ENCODE measurements at regions not wholly inside any gene's neighbourhood (a gene's known extent, or its start where the extent isn't known, plus 50 kb on each side); places are given as distances from the start of the nearest gene placed in this dataset.
"Not testable (repeated sequence)": the region's sequence is repeated elsewhere in the genome, so short reads cannot be mapped to it uniquely, and the experiment has no call there.

DNA sequence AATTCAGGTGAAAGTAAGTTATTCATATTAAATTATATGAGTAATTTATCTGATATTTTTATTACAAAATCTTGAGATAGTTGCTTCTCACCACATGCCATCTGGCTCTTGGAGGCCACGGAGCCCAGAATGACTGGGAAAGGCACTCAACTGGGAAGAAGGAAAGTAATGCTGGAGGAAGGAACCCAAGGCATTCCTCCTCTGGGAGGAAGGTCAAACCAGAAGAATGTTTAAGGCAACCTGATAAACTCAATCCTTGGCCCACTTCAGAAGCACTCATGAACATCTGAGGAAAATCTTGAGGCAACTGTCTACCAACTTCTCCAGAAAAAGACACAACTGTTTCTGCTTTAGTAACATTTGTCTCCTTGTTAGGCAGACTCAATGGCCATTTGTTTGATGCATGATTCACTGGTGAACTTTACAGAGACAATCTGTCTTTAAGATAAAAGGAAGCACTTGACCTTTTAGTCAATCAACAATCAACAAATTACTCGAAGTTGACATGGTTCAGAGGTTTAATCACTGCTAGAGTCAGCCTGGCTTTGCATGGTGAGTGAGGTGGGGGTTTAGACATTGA, 261.4 kb upstream of the MME start:
- Histone ChIP-seq H2BK120ac (ENCODE audit: low read depth, low read length) (no peak overlapping the region), H3K4me3 (ENCODE audit: low read length in 2 of 2) (no peak overlapping the region), H2BK12ac (ENCODE audit: low read length) (no peak overlapping the region), H3K14ac (ENCODE audit: low read length) (no peak overlapping the region), H3K9me3 (replicated peaks in 1 of 2; ENCODE audit: control insufficient read depth in 2 of 2, insufficient read depth in 1 of 2, low read depth in 1 of 2, low read length in 2 of 2) (no peaks in the 10 kb centered on the region), H3K4me1 (ENCODE audit: control insufficient read depth in 2 of 2, insufficient read depth in 1 of 2, low read depth in 1 of 2, low read length in 2 of 2) (no peaks in the 10 kb centered on the region), H2AFZ (ENCODE audit: low read length) (no peak overlapping the region), H4K8ac (ENCODE audit: low read depth, low read length) (no peak overlapping the region), H3K36me3 (replicated peaks in 1 of 2; ENCODE audit: control insufficient read depth in 2 of 2, insufficient read depth in 2 of 2, low read length in 2 of 2) (no peaks in the 10 kb centered on the region), H4K91ac (ENCODE audit: low read depth, low read length, poor library complexity) (no peak overlapping the region), H3K4me2 (ENCODE audit: insufficient read depth, low read length, poor library complexity, severe bottlenecking) (no peak overlapping the region), H3K27ac (replicated peaks; ENCODE audit: low read length) (no peak overlapping the region), H3K9ac (ENCODE audit: low read depth, low read length, poor library complexity) (no peak overlapping the region), H2BK15ac (ENCODE audit: low read length) (no peak overlapping the region), H3K79me1 (ENCODE audit: low read depth, low read length) (no peaks in the 10 kb centered on the region), H2AK5ac (ENCODE audit: low read depth, low read length) (no peak overlapping the region), H3K4ac (ENCODE audit: low read length) (no peak overlapping the region), H2BK5ac (ENCODE audit: low read length) (no peak overlapping the region), H3K18ac (ENCODE audit: low read length) (no peak overlapping the region), H3K27me3 (ENCODE audit: control insufficient read depth in 3 of 3, insufficient read depth in 3 of 3, low read depth in 1 of 3, low read length in 3 of 3) (no peaks in the 10 kb centered on the region), H3K23ac (ENCODE audit: low read depth, low read length, poor library complexity) (no peak overlapping the region)
- DNase-seq (ENCODE audit: low spot score): no peak
- WGBS, 2 donors (ENCODE audit: extremely low coverage in 2 of 2, insufficient read length in 2 of 2, insufficient replicate concordance in 1 of 2): no CpG with 5 or more reads among the region's 2 CpGs

DNA sequence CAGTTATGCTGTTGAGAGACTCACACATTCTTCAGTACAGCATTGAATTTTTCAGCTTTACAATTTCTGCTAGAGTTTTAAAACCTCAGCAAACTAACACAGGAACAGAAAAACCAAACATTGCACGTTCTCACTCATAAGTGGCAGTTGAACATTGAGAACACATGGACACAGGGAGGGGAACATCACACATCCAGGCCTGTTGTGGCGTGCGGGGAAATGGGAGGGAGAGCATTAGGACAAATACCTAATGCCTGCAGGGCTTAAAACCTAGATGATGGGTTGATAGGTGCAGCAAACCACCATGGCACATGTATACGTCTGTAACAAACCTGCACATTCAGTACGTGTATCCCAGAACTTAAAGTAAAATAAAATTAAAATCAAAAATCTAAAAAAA, 270.1 kb upstream of the MME start:
- not testable (repeated sequence) for H2AK5ac ChIP-seq (ENCODE audit: low read depth, low read length); H3K4me2 ChIP-seq (ENCODE audit: insufficient read depth, low read length, poor library complexity, severe bottlenecking); H3K4me1 ChIP-seq (ENCODE audit: control insufficient read depth in 2 of 2, insufficient read depth in 1 of 2, low read depth in 1 of 2, low read length in 2 of 2); H3K23ac ChIP-seq (ENCODE audit: low read depth, low read length, poor library complexity); H3K4me3 ChIP-seq (ENCODE audit: low read length in 2 of 2); H3K27ac ChIP-seq (replicated peaks; ENCODE audit: low read length); H2BK120ac ChIP-seq (ENCODE audit: low read depth, low read length); H3K79me1 ChIP-seq (ENCODE audit: low read depth, low read length); H2BK15ac ChIP-seq (ENCODE audit: low read length); H4K91ac ChIP-seq (ENCODE audit: low read depth, low read length, poor library complexity); H2BK5ac ChIP-seq (ENCODE audit: low read length); H4K8ac ChIP-seq (ENCODE audit: low read depth, low read length); H2BK12ac ChIP-seq (ENCODE audit: low read length); H3K27me3 ChIP-seq (ENCODE audit: control insufficient read depth in 3 of 3, insufficient read depth in 3 of 3, low read depth in 1 of 3, low read length in 3 of 3); H3K9ac ChIP-seq (ENCODE audit: low read depth, low read length, poor library complexity); DNase-seq (ENCODE audit: low spot score); H2AFZ ChIP-seq (ENCODE audit: low read length); H3K18ac ChIP-seq (ENCODE audit: low read length); H3K9me3 ChIP-seq (replicated peaks in 1 of 2; ENCODE audit: control insufficient read depth in 2 of 2, insufficient read depth in 1 of 2, low read depth in 1 of 2, low read length in 2 of 2); H3K36me3 ChIP-seq (replicated peaks in 1 of 2; ENCODE audit: control insufficient read depth in 2 of 2, insufficient read depth in 2 of 2, low read length in 2 of 2); H3K4ac ChIP-seq (ENCODE audit: low read length); H3K14ac ChIP-seq (ENCODE audit: low read length)
- no CpG with 5 or more reads among the region's 5 CpGs for WGBS, 2 donors (ENCODE audit: extremely low coverage in 2 of 2, insufficient read length in 2 of 2, insufficient replicate concordance in 1 of 2)

DNA sequence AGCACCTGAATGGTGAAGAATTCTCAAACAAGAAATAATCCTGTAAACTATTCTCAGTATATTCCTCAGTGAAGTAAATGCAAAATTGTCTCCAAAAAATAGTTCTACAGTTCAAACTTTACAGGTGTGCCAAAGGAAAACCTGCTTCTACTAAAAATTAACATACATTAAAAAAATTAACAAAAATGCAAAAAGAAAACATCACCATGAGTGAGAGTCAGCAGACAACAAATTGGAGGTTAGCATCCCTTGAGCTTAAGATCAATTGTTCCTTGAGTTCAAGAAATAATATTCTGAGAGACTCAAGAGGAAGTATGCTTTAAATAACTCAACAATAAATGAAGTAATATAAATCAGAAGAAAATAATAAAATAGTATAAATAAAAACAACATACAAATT, 278.4 kb upstream of the MME start:
- no peak overlapping the region for H3K4me3 ChIP-seq (ENCODE audit: low read length in 2 of 2)
- H2AK5ac ChIP-seq (ENCODE audit: low read depth, low read length): no peak overlapping the region
- no peaks in the 10 kb centered on the region for H3K36me3 ChIP-seq (replicated peaks in 1 of 2; ENCODE audit: control insufficient read depth in 2 of 2, insufficient read depth in 2 of 2, low read length in 2 of 2)
- H4K8ac ChIP-seq (ENCODE audit: low read depth, low read length): no peak overlapping the region
- no peak overlapping the region for H2BK120ac ChIP-seq (ENCODE audit: low read depth, low read length)
- H3K9ac ChIP-seq (ENCODE audit: low read depth, low read length, poor library complexity): no peak overlapping the region
- H2AFZ ChIP-seq (ENCODE audit: low read length): no peak overlapping the region
- H3K23ac ChIP-seq (ENCODE audit: low read depth, low read length, poor library complexity): no peak overlapping the region
- H2BK15ac ChIP-seq (ENCODE audit: low read length): no peak overlapping the region
- no peak overlapping the region for H3K4ac ChIP-seq (ENCODE audit: low read length)
- no peak overlapping the region for H2BK12ac ChIP-seq (ENCODE audit: low read length)
- no peak overlapping the region for H3K14ac ChIP-seq (ENCODE audit: low read length)
- no peak for DNase-seq (ENCODE audit: low spot score)
- no peak overlapping the region for H3K27ac ChIP-seq (replicated peaks; ENCODE audit: low read length)
- no peaks in the 10 kb centered on the region for H3K27me3 ChIP-seq (ENCODE audit: control insufficient read depth in 3 of 3, insufficient read depth in 3 of 3, low read depth in 1 of 3, low read length in 3 of 3)
- no peaks in the 10 kb centered on the region for H3K4me1 ChIP-seq (ENCODE audit: control insufficient read depth in 2 of 2, insufficient read depth in 1 of 2, low read depth in 1 of 2, low read length in 2 of 2)
- no peak overlapping the region for H4K91ac ChIP-seq (ENCODE audit: low read depth, low read length, poor library complexity)
- no peak overlapping the region for H3K4me2 ChIP-seq (ENCODE audit: insufficient read depth, low read length, poor library complexity, severe bottlenecking)
- no peak overlapping the region for H3K18ac ChIP-seq (ENCODE audit: low read length)
- H3K79me1 ChIP-seq (ENCODE audit: low read depth, low read length): no peaks in the 10 kb centered on the region
- no peaks in the 10 kb centered on the region for H3K9me3 ChIP-seq (replicated peaks in 1 of 2; ENCODE audit: control insufficient read depth in 2 of 2, insufficient read depth in 1 of 2, low read depth in 1 of 2, low read length in 2 of 2)
- H2BK5ac ChIP-seq (ENCODE audit: low read length): no peak overlapping the region

DNA sequence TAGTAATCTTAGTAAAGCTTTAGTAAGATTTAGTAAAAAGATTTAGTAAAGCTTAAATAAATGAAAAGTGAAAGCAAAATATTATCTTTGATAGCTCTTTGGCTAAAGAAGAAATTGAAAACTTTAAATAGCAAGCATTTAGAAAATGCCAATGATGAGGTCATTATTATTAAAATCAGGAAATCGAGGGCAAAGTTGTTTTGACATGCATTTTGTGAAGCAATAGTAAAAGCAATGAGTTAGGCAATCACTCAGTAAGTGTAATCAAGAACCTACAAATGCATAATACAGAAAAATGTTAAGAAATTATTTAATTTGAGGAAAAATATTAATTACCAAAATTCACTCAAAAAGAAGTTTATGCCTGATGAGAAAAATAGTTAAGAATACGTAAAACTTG, 280.3 kb upstream of the MME start:
- no peak for DNase-seq (ENCODE audit: low spot score)
- Histone ChIP-seq H2BK120ac (ENCODE audit: low read depth, low read length) (no peak overlapping the region), H2AFZ (ENCODE audit: low read length) (no peak overlapping the region), H3K18ac (ENCODE audit: low read length) (no peak overlapping the region), H3K27me3 (ENCODE audit: control insufficient read depth in 3 of 3, insufficient read depth in 3 of 3, low read depth in 1 of 3, low read length in 3 of 3) (no peaks in the 10 kb centered on the region), H3K79me1 (ENCODE audit: low read depth, low read length) (no peaks in the 10 kb centered on the region), H3K4me1 (ENCODE audit: control insufficient read depth in 2 of 2, insufficient read depth in 1 of 2, low read depth in 1 of 2, low read length in 2 of 2) (peaks cover 0 to 2% of the 10 kb centered on the region in 2 donors), H3K4me3 (ENCODE audit: low read length in 2 of 2) (no peak overlapping the region), H2BK12ac (ENCODE audit: low read length) (no peak overlapping the region), H3K27ac (replicated peaks; ENCODE audit: low read length) (no peak overlapping the region), H4K8ac (ENCODE audit: low read depth, low read length) (no peak overlapping the region), H3K14ac (ENCODE audit: low read length) (no peak overlapping the region), H3K4ac (ENCODE audit: low read length) (no peak overlapping the region), H2BK15ac (ENCODE audit: low read length) (no peak overlapping the region), H3K4me2 (ENCODE audit: insufficient read depth, low read length, poor library complexity, severe bottlenecking) (no peak overlapping the region), H3K23ac (ENCODE audit: low read depth, low read length, poor library complexity) (no peak overlapping the region), H3K9me3 (replicated peaks in 1 of 2; ENCODE audit: control insufficient read depth in 2 of 2, insufficient read depth in 1 of 2, low read depth in 1 of 2, low read length in 2 of 2) (no peaks in the 10 kb centered on the region), H3K9ac (ENCODE audit: low read depth, low read length, poor library complexity) (no peak overlapping the region), H2AK5ac (ENCODE audit: low read depth, low read length) (no peak overlapping the region), H3K36me3 (replicated peaks in 1 of 2; ENCODE audit: control insufficient read depth in 2 of 2, insufficient read depth in 2 of 2, low read length in 2 of 2) (no peaks in the 10 kb centered on the region), H4K91ac (ENCODE audit: low read depth, low read length, poor library complexity) (no peak overlapping the region), H2BK5ac (ENCODE audit: low read length) (no peak overlapping the region)
- no CpG with 5 or more reads among the region's 2 CpGs for WGBS, 2 donors (ENCODE audit: extremely low coverage in 2 of 2, insufficient read length in 2 of 2, insufficient replicate concordance in 1 of 2)
